ENCODE measurements at regions not wholly inside any gene's neighbourhood (a gene's known extent, or its start where the extent isn't known, plus 50 kb on each side); places are given as distances from the start of the nearest gene placed in this dataset.

DNA sequence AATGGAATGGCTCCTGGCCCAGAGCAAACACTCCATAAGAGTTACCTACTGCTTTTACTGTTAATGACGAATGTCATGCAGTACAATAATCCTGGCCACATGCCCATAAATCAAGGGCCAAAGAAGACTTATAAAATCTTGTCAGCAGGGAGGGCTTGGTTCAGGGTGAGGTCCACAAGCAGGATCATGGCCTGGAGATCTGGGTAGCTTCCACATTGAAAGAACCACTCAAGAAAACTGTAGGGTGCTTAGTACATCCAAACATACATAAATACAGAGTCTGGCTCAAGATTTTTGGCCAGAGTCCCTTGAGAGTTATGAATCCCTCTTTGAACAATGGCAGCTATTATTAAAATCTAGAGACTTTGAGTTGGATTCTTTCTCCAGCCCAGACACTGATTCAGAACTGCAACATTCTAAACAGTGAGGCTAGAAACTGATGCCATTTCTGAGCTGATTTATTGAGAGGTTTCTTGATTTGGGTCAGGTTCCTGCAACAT lies 188.7 kb downstream of the CDC5L start:
- TF ChIP-seq, protein P1, sequence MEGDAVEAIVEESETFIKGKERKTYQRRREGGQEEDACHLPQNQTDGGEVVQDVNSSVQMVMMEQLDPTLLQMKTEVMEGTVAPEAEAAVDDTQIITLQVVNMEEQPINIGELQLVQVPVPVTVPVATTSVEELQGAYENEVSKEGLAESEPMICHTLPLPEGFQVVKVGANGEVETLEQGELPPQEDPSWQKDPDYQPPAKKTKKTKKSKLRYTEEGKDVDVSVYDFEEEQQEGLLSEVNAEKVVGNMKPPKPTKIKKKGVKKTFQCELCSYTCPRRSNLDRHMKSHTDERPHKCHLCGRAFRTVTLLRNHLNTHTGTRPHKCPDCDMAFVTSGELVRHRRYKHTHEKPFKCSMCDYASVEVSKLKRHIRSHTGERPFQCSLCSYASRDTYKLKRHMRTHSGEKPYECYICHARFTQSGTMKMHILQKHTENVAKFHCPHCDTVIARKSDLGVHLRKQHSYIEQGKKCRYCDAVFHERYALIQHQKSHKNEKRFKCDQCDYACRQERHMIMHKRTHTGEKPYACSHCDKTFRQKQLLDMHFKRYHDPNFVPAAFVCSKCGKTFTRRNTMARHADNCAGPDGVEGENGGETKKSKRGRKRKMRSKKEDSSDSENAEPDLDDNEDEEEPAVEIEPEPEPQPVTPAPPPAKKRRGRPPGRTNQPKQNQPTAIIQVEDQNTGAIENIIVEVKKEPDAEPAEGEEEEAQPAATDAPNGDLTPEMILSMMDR (IDR thresholded peaks at IDR 0.05; ENCODE audit: borderline replicate concordance, extremely low read depth, low read length, poor library complexity, severe bottlenecking) = no peak
- no peak for TF ChIP-seq EZH2 (IDR thresholded peaks at IDR 0.05; ENCODE audit: borderline replicate concordance, low read depth, low read length, severe bottlenecking)
